NOMO-1 (cell line): ENCODE measurements at regions not wholly inside any gene's neighbourhood (a gene's known extent, or its start where the extent isn't known, plus 50 kb on each side); places are given as distances from the start of the nearest gene placed in this dataset.

Source experiments
- DNase-seq, 2 experiments: peaks; one replicate each; lab custom pipeline; 2025; ENCODE audit not compliant: unreplicated experiment in 2 of 2; lab: John Stamatoyannopoulos, UW

- no peak for DNase-seq
These were observed 617.4 kb upstream of the NRXN1 start for GRCh38 chr2:51649366-51649765.

- no peak for DNase-seq
These were observed 606.9 kb upstream of the NRXN1 start for GRCh38 chr2:51638811-51639210.

GRCh38 chr2:51633073-51633472 is 601.1 kb upstream of the NRXN1 start:
- no peak for DNase-seq

- DNase-seq: no peak
These were observed 597.5 kb upstream of the NRXN1 start for GRCh38 chr2:51629406-51629805.

- DNase-seq: no peak
These were observed 597.0 kb upstream of the NRXN1 start for GRCh38 chr2:51628917-51629316.

- no peak for DNase-seq
These were observed 593.1 kb upstream of the NRXN1 start for GRCh38 chr2:51624995-51625394.

GRCh38 chr2:51620796-51621195 is 588.9 kb upstream of the NRXN1 start:
- DNase-seq: no peak

- no peak for DNase-seq
These were observed 588.0 kb upstream of the NRXN1 start for GRCh38 chr2:51619961-51620360.

- no peak for DNase-seq
These were observed 580.5 kb upstream of the NRXN1 start for GRCh38 chr2:51612387-51612786.

- no peak for DNase-seq
These were observed 569.8 kb upstream of the NRXN1 start for GRCh38 chr2:51601706-51602105.

- DNase-seq: no peak
These were observed 565.2 kb upstream of the NRXN1 start for GRCh38 chr2:51597086-51597485.

- DNase-seq: no peak
These were observed 563.9 kb upstream of the NRXN1 start for GRCh38 chr2:51595836-51596235.

GRCh38 chr2:51581636-51582267 is 549.8 kb upstream of the NRXN1 start:
- no peak for DNase-seq

- DNase-seq: no peak
These were observed 547.5 kb upstream of the NRXN1 start for GRCh38 chr2:51579412-51579811.

GRCh38 chr2:51575181-51575580 is 543.2 kb upstream of the NRXN1 start:
- no peak for DNase-seq

- no peak for DNase-seq
These were observed 527.1 kb upstream of the NRXN1 start for GRCh38 chr2:51559026-51559425.

- no peak for DNase-seq
These were observed 521.5 kb upstream of the NRXN1 start for GRCh38 chr2:51553476-51553875.

- no peak for DNase-seq
These were observed 503.8 kb upstream of the NRXN1 start for GRCh38 chr2:51535763-51536162.

GRCh38 chr2:51534166-51534565 is 502.2 kb upstream of the NRXN1 start:
- no peak for DNase-seq

GRCh38 chr2:51528156-51528555 is 496.2 kb upstream of the NRXN1 start:
- no peak for DNase-seq

GRCh38 chr2:51526766-51527165 is 494.8 kb upstream of the NRXN1 start:
- DNase-seq: no peak

- peak in 1 of 2 experiments; percentile 42 for DNase-seq
These were observed 484.7 kb upstream of the NRXN1 start for GRCh38 chr2:51516667-51517066.

- peak; percentile 62 to 76 for DNase-seq
These were observed 479.1 kb upstream of the NRXN1 start for GRCh38 chr2:51511002-51511401.
